ENCODE measurements at regions not wholly inside any gene's neighbourhood (a gene's known extent, or its start where the extent isn't known, plus 50 kb on each side); places are given as distances from the start of the nearest gene placed in this dataset.

DNA sequence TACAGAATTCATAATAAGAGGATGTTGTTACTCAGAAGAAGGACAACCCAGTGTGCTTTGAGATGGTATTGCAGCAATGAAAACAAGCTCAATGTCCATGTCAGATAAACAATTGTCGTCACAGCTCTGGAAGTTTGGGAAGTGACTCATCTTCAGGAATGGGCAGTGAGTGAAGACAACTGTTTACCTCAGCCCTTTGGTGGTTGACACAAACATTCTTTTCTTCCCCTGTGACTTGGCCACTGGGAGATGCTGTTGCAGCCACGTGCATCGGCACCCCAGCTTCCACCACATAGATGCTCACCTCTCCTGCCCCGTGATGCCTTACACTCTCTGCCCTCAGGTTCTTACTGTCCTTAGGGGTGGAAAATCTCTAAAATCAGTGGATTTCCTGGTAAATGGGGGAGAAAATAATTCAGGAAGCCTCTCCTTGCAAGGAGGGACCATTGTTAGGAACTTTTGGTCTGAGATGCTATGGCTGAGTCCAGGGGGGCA lies 114.1 kb upstream of the GALNT15 start:
- H3K27me3 ChIP-seq, result no peaks in the 10 kb centered on the region
- H3K27ac ChIP-seq, result peak overlapping the region; percentile 77 to 84
- TF ChIP-seq, protein P1, sequence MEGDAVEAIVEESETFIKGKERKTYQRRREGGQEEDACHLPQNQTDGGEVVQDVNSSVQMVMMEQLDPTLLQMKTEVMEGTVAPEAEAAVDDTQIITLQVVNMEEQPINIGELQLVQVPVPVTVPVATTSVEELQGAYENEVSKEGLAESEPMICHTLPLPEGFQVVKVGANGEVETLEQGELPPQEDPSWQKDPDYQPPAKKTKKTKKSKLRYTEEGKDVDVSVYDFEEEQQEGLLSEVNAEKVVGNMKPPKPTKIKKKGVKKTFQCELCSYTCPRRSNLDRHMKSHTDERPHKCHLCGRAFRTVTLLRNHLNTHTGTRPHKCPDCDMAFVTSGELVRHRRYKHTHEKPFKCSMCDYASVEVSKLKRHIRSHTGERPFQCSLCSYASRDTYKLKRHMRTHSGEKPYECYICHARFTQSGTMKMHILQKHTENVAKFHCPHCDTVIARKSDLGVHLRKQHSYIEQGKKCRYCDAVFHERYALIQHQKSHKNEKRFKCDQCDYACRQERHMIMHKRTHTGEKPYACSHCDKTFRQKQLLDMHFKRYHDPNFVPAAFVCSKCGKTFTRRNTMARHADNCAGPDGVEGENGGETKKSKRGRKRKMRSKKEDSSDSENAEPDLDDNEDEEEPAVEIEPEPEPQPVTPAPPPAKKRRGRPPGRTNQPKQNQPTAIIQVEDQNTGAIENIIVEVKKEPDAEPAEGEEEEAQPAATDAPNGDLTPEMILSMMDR (IDR thresholded peaks at IDR 0.05), result peak in 1 of 2 donors; percentile 5
- H3K9me3 ChIP-seq, result no peaks in the 10 kb centered on the region
- no peak overlapping the region for H3K4me3 ChIP-seq
- peak; percentile 84 for DNase-seq (ENCODE audit: low spot score)
- no peaks in the 10 kb centered on the region for H3K36me3 ChIP-seq
- H3K4me1 ChIP-seq, result peaks cover 0 to 40% of the 10 kb centered on the region in 2 donors

DNA sequence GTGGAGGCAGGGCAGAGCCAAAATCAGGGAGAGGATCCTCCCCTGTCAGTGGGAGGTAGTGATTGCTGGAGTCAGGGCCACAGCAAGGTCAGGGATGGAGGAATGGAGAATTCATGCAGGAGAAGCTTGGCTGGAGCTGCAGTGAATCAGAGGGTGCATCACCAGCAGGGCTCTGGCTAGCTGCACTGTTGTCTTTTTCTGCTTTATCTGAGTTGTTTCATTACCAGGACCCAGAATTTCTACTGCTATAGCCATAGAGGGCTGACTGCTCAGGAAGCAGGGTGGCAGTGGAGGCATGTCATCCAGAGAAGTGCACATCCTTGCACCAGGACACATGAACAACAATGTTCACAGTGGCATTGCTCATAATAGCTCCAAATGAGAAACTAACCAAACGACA lies 113.5 kb upstream of the GALNT15 start:
- Histone ChIP-seq H3K4me3 (no peak overlapping the region), H3K4me1 (peaks cover 0 to 36% of the 10 kb centered on the region in 2 donors), H3K27me3 (no peaks in the 10 kb centered on the region), H3K9me3 (no peaks in the 10 kb centered on the region), H3K36me3 (no peaks in the 10 kb centered on the region), H3K27ac (peak overlapping the region; percentile 77 to 84)
- DNase-seq (ENCODE audit: low spot score), result peak; percentile 78
- TF ChIP-seq, protein P1 (IDR thresholded peaks at IDR 0.05), result no peak

DNA sequence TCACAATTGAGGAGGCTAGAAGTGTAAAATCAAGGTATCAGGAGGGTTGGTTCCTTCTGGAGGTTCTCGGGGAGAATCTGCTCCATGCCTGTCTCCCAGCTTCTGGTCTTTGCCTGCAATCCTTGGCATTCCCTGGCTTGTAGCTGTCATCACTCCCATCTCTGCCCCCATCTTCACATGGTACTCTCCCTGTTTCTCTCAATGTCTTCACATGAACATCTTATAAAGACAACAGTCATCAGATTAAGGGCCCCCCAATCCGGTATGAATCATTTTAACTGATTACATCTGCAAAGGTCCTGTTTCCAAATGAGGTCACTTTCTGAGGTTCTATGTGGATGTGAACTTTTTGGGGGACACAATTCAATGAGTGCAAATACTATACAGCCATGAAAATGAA lies 113.0 kb upstream of the GALNT15 start:
- peak overlapping the region; percentile 77 to 84 for H3K27ac ChIP-seq
- H3K4me3 ChIP-seq, result no peak overlapping the region
- TF ChIP-seq, protein P1 (IDR thresholded peaks at IDR 0.05), result no peak
- H3K36me3 ChIP-seq, result no peaks in the 10 kb centered on the region
- no peaks in the 10 kb centered on the region for H3K9me3 ChIP-seq
- DNase-seq (ENCODE audit: low spot score), result no peak
- H3K4me1 ChIP-seq, result peaks cover 0 to 35% of the 10 kb centered on the region in 2 donors
- H3K27me3 ChIP-seq, result no peaks in the 10 kb centered on the region

DNA sequence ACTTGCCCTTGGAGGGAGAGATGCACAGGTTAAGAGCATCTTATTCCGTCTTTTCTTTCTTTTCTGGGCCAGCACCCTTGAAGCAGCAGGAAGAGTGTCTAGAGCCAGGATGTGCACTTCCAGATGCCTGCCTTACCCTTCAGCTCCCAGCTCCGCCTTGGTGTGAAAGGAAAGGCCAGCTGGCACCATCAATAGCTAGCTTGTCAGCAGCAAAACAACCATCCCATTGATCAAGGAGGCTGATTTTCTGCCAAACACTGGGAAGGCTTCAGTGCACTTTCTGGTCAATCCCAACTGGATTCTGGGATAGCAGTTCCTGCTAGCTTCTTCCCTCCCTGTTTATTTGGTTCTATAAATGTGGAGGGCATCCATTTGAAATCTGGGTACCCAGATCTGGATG lies 110.9 kb upstream of the GALNT15 start:
- Histone ChIP-seq H3K27ac (peak overlapping the region; percentile 40 to 75), H3K36me3 (no peaks in the 10 kb centered on the region), H3K9me3 (no peaks in the 10 kb centered on the region), H3K27me3 (no peaks in the 10 kb centered on the region), H3K4me3 (no peak overlapping the region), H3K4me1 (peaks cover 0 to 35% of the 10 kb centered on the region in 2 donors)
- TF ChIP-seq, protein P1 (IDR thresholded peaks at IDR 0.05), result no peak
- DNase-seq (ENCODE audit: low spot score), result no peak

DNA sequence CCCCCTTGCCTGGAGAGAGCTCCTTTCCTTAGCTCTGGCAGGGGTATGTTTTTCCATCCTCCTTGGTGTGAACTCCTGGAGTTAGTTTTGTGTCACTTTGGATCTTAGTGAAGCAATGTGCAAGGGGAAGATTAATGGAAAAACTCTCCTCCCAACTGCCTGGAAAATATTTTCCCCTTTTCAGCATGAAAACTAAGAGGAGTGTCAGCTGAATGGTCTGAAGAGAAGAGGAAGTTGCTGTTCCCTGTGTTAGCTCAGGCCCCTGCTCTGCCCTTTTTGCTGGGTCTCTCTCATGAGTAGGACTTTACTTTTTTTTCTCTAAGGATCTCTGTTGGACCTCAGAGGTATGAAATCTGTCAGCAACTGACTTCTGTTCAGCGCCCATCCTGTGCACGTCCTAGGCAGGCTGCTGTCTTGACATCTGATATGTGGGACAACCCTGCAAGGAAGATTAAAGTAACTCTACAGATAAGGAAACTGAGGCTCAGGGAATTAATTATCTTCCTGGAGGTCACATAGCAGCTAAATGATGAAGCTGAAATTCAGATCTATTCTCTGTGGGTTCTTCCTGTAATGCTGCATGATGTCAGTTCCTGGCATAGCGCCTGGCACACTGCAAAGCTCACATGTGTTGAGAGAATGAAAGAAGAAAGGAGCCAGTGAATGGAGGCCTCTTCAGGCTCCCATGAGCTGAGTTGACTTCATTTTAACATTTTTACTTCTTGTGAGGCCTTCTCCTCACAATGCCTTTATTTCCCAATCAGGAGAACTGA lies 109.7 kb upstream of the GALNT15 start:
- Histone ChIP-seq H3K9me3 (no peaks in the 10 kb centered on the region), H3K27me3 (no peaks in the 10 kb centered on the region)
- peak; percentile 94 for DNase-seq (ENCODE audit: low spot score)

More for the DNA sequence above, 109.7 kb upstream of the GALNT15 start:
- Histone ChIP-seq H3K27ac (peak overlapping the region; percentile 40 to 75), H3K36me3 (no peaks in the 10 kb centered on the region), H3K4me1 (peaks cover 0 to 24% of the 10 kb centered on the region in 2 donors), H3K4me3 (no peak overlapping the region)
- TF ChIP-seq, protein P1 (IDR thresholded peaks at IDR 0.05), result no peak

Measured in right atrium auricular region (tissue), 2 donors.